ENCODE measurements at regions not wholly inside any gene's neighbourhood (a gene's known extent, or its start where the extent isn't known, plus 50 kb on each side); places are given as distances from the start of the nearest gene placed in this dataset.

GRCh38 chr11:35085531-35086165 lies 53.3 kb upstream of the CD44 start:
- DNase-seq (ENCODE audit: low read depth) (no peak), FAIRE-seq (no peak)
- H3K27me3 Mint-ChIP-seq (ENCODE audit: low read depth, unreplicated experiment), result no peaks in the 10 kb centered on the region
- H3K36me3 ChIP-seq (ENCODE audit: insufficient read depth, low read length), result no peaks in the 10 kb centered on the region
- no peak overlapping the region for H2AFZ ChIP-seq (ENCODE audit: low read depth, low read length)
- TF ChIP-seq EZH2 (IDR thresholded peaks at IDR 0.05; ENCODE audit: insufficient read depth, low read length) (no peak), CTCF (IDR thresholded peaks at IDR 0.05; ENCODE audit: insufficient read depth, low read depth, low read length) (no peak)
- no peak overlapping the region for H3K4me3 ChIP-seq (ENCODE audit: insufficient read depth, low read depth, low read length)
- H3K4me3 Mint-ChIP-seq (ENCODE audit: unreplicated experiment), result no peak overlapping the region
- H3K4me2 ChIP-seq (ENCODE audit: low read length), result no peak overlapping the region
- H3K79me2 ChIP-seq (ENCODE audit: insufficient read depth, low read length), result no peaks in the 10 kb centered on the region
- H3K27me3 ChIP-seq (ENCODE audit: insufficient read depth, low read length), result no peaks in the 10 kb centered on the region
- no peak overlapping the region for H3K27ac ChIP-seq (ENCODE audit: low read depth, low read length)
- H3K4me1 ChIP-seq (ENCODE audit: insufficient read depth, low read length), result peaks cover 31% of the 10 kb centered on the region
- H3K36me3 Mint-ChIP-seq (ENCODE audit: low read depth, unreplicated experiment), result peaks cover 3% of the 10 kb centered on the region
- no peak overlapping the region for H3K27ac Mint-ChIP-seq (ENCODE audit: unreplicated experiment)
- H3K9me3 ChIP-seq (ENCODE audit: insufficient read depth, low read depth, low read length), result no peaks in the 10 kb centered on the region
- peaks cover 33% of the 10 kb centered on the region for H3K4me1 Mint-ChIP-seq (ENCODE audit: low read depth, unreplicated experiment)
- H4K20me1 ChIP-seq (ENCODE audit: insufficient read depth, low read length), result no peaks in the 10 kb centered on the region
- no peak overlapping the region for H3K9ac ChIP-seq (ENCODE audit: low read length)
- H3K9me3 Mint-ChIP-seq (ENCODE audit: unreplicated experiment), result peaks cover 4% of the 10 kb centered on the region

- Mint-ChIP-seq H3K9me3 (ENCODE audit: unreplicated experiment) (peaks cover 3% of the 10 kb centered on the region), H3K4me1 (ENCODE audit: low read depth, unreplicated experiment) (peaks cover 27% of the 10 kb centered on the region), H3K4me3 (ENCODE audit: unreplicated experiment) (no peak overlapping the region), H3K27me3 (ENCODE audit: low read depth, unreplicated experiment) (no peaks in the 10 kb centered on the region), H3K27ac (ENCODE audit: unreplicated experiment) (no peak overlapping the region), H3K36me3 (ENCODE audit: low read depth, unreplicated experiment) (peaks cover 3% of the 10 kb centered on the region)
- Histone ChIP-seq H4K20me1 (ENCODE audit: insufficient read depth, low read length) (no peaks in the 10 kb centered on the region), H3K79me2 (ENCODE audit: insufficient read depth, low read length) (no peaks in the 10 kb centered on the region), H3K36me3 (ENCODE audit: insufficient read depth, low read length) (no peaks in the 10 kb centered on the region), H3K4me2 (ENCODE audit: low read length) (no peak overlapping the region), H3K27me3 (ENCODE audit: insufficient read depth, low read length) (no peaks in the 10 kb centered on the region), H3K9me3 (ENCODE audit: insufficient read depth, low read depth, low read length) (no peaks in the 10 kb centered on the region), H3K9ac (ENCODE audit: low read length) (no peak overlapping the region), H3K27ac (ENCODE audit: low read depth, low read length) (no peak overlapping the region), H3K4me3 (ENCODE audit: insufficient read depth, low read depth, low read length) (no peak overlapping the region), H2AFZ (ENCODE audit: low read depth, low read length) (no peak overlapping the region), H3K4me1 (ENCODE audit: insufficient read depth, low read length) (peaks cover 24% of the 10 kb centered on the region)
- no peak for FAIRE-seq
- TF ChIP-seq CTCF (IDR thresholded peaks at IDR 0.05; ENCODE audit: insufficient read depth, low read depth, low read length) (no peak), EZH2 (IDR thresholded peaks at IDR 0.05; ENCODE audit: insufficient read depth, low read length) (no peak)
- peak; percentile 47 for DNase-seq (ENCODE audit: low read depth)
Measured at GRCh38 chr11:35087648-35088047, 51.3 kb upstream of the CD44 start.

GRCh38 chr11:35088226-35088625 lies 50.7 kb upstream of the CD44 start:
- peak overlapping the region; percentile 59 for H3K27ac Mint-ChIP-seq (ENCODE audit: unreplicated experiment)
- no peak overlapping the region for H2AFZ ChIP-seq (ENCODE audit: low read depth, low read length)
- H3K4me3 Mint-ChIP-seq (ENCODE audit: unreplicated experiment), result no peak overlapping the region
- peaks cover 3% of the 10 kb centered on the region for H3K36me3 Mint-ChIP-seq (ENCODE audit: low read depth, unreplicated experiment)
- TF ChIP-seq EZH2 (IDR thresholded peaks at IDR 0.05; ENCODE audit: insufficient read depth, low read length), result no peak
- TF ChIP-seq CTCF (IDR thresholded peaks at IDR 0.05; ENCODE audit: insufficient read depth, low read depth, low read length), result no peak
- no peaks in the 10 kb centered on the region for H3K9me3 ChIP-seq (ENCODE audit: insufficient read depth, low read depth, low read length)
- no peaks in the 10 kb centered on the region for H3K79me2 ChIP-seq (ENCODE audit: insufficient read depth, low read length)
- H3K9me3 Mint-ChIP-seq (ENCODE audit: unreplicated experiment), result peaks cover 4% of the 10 kb centered on the region
- no peaks in the 10 kb centered on the region for H4K20me1 ChIP-seq (ENCODE audit: insufficient read depth, low read length)
- H3K4me2 ChIP-seq (ENCODE audit: low read length), result no peak overlapping the region
- H3K27me3 ChIP-seq (ENCODE audit: insufficient read depth, low read length), result no peaks in the 10 kb centered on the region
- no peak overlapping the region for H3K9ac ChIP-seq (ENCODE audit: low read length)
- no peak overlapping the region for H3K4me3 ChIP-seq (ENCODE audit: insufficient read depth, low read depth, low read length)
- no peaks in the 10 kb centered on the region for H3K27me3 Mint-ChIP-seq (ENCODE audit: low read depth, unreplicated experiment)
- H3K36me3 ChIP-seq (ENCODE audit: insufficient read depth, low read length), result no peaks in the 10 kb centered on the region
- peaks cover 18% of the 10 kb centered on the region for H3K4me1 ChIP-seq (ENCODE audit: insufficient read depth, low read length)
- peaks cover 22% of the 10 kb centered on the region for H3K4me1 Mint-ChIP-seq (ENCODE audit: low read depth, unreplicated experiment)
- DNase-seq (ENCODE audit: low read depth) (no peak), FAIRE-seq (no peak)
- no peak overlapping the region for H3K27ac ChIP-seq (ENCODE audit: low read depth, low read length)

Measured in astrocyte (in vitro differentiated cells and primary cell).